ENCODE measurements at regions not wholly inside any gene's neighbourhood (a gene's known extent, or its start where the extent isn't known, plus 50 kb on each side); places are given as distances from the start of the nearest gene placed in this dataset.

DNA sequence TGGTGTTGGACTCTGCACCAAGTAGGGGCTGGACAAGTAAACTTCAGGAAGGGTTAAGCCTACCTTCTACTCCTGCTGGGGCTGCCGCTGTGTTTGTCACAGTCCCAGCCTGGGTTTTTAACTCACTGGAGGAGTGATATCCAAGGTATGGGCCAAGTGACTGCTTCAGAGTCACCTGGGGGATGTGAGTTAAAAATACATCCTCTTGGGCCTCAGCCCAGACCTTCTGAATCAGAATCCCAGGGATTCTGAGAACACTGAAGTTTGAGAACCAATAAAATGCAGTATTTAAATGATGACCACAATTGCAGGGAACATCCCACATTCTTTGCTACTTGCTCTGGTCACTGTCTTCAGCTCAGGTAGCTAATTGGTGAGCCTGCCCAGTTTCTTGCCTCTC, 95.1 kb upstream of the DNAH5 start:
- H3K9me3 Mint-ChIP-seq (ENCODE audit: unreplicated experiment) = no peaks in the 10 kb centered on the region
- TF ChIP-seq, protein P1, sequence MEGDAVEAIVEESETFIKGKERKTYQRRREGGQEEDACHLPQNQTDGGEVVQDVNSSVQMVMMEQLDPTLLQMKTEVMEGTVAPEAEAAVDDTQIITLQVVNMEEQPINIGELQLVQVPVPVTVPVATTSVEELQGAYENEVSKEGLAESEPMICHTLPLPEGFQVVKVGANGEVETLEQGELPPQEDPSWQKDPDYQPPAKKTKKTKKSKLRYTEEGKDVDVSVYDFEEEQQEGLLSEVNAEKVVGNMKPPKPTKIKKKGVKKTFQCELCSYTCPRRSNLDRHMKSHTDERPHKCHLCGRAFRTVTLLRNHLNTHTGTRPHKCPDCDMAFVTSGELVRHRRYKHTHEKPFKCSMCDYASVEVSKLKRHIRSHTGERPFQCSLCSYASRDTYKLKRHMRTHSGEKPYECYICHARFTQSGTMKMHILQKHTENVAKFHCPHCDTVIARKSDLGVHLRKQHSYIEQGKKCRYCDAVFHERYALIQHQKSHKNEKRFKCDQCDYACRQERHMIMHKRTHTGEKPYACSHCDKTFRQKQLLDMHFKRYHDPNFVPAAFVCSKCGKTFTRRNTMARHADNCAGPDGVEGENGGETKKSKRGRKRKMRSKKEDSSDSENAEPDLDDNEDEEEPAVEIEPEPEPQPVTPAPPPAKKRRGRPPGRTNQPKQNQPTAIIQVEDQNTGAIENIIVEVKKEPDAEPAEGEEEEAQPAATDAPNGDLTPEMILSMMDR (IDR thresholded peaks at IDR 0.05) = no peak
- H3K27ac Mint-ChIP-seq (ENCODE audit: unreplicated experiment) = peak overlapping the region; percentile 96

DNA sequence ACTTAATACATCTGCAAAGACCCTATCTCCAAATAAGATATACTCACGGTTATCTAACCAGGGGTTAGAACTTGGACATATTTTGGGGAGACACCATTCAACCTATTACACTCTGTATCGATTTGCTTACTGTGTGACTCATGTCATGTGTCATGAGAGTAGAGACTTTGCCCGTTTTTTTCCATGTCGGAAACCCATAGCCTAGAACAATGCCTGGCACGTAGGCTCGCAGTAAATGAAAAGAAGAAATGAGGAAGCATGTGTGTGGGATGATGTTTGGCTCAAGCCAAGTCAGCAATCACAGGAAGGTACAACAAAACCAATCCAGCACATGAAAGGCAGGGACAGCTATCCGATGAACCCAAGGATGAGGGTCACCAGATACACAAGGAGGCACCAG, 94.6 kb upstream of the DNAH5 start:
- TF ChIP-seq, protein P1 (IDR thresholded peaks at IDR 0.05) = no peak
- Mint-ChIP-seq H3K4me1 (ENCODE audit: unreplicated experiment) (peaks cover 64% of the 10 kb centered on the region), H3K27ac (ENCODE audit: unreplicated experiment) (peak overlapping the region; percentile 96), H3K4me3 (ENCODE audit: unreplicated experiment) (no peak overlapping the region), H3K27me3 (ENCODE audit: unreplicated experiment) (no peaks in the 10 kb centered on the region), H3K9me3 (ENCODE audit: unreplicated experiment) (no peaks in the 10 kb centered on the region), H3K36me3 (ENCODE audit: unreplicated experiment) (no peaks in the 10 kb centered on the region)
- no peak for DNase-seq (ENCODE audit: extremely low spot score, unreplicated experiment)

More for the DNA sequence above, 95.1 kb upstream of the DNAH5 start:
- Mint-ChIP-seq H3K36me3 (ENCODE audit: unreplicated experiment) (no peaks in the 10 kb centered on the region), H3K4me3 (ENCODE audit: unreplicated experiment) (no peak overlapping the region), H3K27me3 (ENCODE audit: unreplicated experiment) (no peaks in the 10 kb centered on the region), H3K4me1 (ENCODE audit: unreplicated experiment) (peaks cover 59% of the 10 kb centered on the region)
- DNase-seq (ENCODE audit: extremely low spot score, unreplicated experiment) = no peak

DNA sequence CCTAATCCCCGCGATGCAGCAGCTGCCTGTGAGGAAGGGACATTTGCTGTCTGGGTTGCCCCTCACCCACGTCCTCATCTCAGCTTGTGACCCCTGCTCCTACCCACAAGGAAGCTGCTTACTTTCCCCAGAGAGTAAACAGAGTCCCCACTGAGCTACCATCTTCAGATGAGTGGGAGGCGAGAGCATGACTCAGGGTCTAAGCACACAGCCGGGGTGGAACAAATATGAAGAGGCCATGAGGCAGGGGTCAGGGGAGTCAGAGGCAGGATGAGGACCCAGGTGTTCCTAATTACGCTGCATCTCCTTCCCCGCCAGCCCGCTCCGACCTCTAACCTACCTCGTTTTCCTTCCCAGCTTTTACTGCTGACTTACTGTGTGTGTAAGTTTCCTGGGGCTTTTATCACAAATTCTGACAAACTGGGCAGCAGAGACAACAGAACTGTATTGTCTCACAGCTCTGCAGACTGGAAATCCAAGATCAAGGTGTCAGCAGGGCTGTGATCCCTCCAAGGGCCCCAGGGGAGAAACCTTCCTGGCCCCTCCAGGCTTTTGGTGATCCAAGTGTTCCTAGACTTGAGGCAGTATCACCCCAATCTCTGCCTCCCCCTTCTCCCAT, 94.0 kb upstream of the DNAH5 start:
- peak overlapping the region; percentile 96 for H3K27ac Mint-ChIP-seq (ENCODE audit: unreplicated experiment)
- H3K4me1 Mint-ChIP-seq (ENCODE audit: unreplicated experiment) = peaks cover 66% of the 10 kb centered on the region
- no peaks in the 10 kb centered on the region for H3K36me3 Mint-ChIP-seq (ENCODE audit: unreplicated experiment)
- TF ChIP-seq, protein P1 (IDR thresholded peaks at IDR 0.05) = no peak
- DNase-seq (ENCODE audit: extremely low spot score, unreplicated experiment) = peak; percentile 81
- H3K4me3 Mint-ChIP-seq (ENCODE audit: unreplicated experiment) = no peak overlapping the region
- no peaks in the 10 kb centered on the region for H3K9me3 Mint-ChIP-seq (ENCODE audit: unreplicated experiment)
- no peaks in the 10 kb centered on the region for H3K27me3 Mint-ChIP-seq (ENCODE audit: unreplicated experiment)

DNA sequence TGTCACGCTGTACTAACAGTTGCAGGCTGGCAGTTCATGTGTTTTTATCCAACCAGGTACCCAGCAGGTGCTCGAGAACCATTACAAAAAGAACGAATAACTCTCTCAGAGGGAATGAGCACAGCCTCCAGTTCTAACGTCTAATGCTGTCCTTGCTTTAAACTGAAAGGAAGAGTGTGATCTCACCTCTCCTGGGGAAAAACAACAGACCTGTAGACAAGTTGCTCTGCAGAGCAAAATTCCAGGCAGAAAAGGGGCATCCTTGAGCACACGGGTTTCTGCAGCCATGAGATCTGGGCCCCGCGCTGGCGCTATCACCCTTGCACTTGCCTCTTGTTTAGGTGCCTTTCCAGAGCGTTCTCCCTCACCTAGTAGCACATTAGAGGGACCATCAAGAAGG, 92.5 kb upstream of the DNAH5 start:
- H3K27me3 Mint-ChIP-seq (ENCODE audit: unreplicated experiment) = no peaks in the 10 kb centered on the region
- DNase-seq (ENCODE audit: extremely low spot score, unreplicated experiment) = no peak
- peak overlapping the region; percentile 60 for H3K4me3 Mint-ChIP-seq (ENCODE audit: unreplicated experiment)
- peaks cover 71% of the 10 kb centered on the region for H3K4me1 Mint-ChIP-seq (ENCODE audit: unreplicated experiment)
- H3K27ac Mint-ChIP-seq (ENCODE audit: unreplicated experiment) = peak overlapping the region; percentile 96
- no peaks in the 10 kb centered on the region for H3K36me3 Mint-ChIP-seq (ENCODE audit: unreplicated experiment)
- no peaks in the 10 kb centered on the region for H3K9me3 Mint-ChIP-seq (ENCODE audit: unreplicated experiment)
- TF ChIP-seq, protein P1 (IDR thresholded peaks at IDR 0.05) = no peak

DNA sequence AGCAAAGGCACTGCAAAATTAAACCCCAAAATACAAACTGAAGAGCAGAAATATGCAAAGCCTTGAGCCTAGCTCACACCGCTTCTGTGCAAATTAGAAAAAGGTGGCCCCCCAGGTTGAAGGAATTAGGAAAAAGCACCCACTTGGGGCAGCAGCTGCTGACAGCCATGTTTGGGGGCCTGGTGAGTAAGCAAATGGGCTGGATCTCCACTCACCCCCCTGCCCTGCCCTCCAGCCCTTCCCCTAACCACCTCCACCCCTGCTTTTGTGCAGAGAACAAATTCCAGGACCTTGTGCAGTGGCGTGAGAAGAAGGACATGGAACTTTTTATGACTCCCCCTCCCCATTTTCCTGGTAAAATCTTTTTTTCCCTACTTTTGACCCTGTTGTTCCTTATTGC, 92.0 kb upstream of the DNAH5 start:
- H3K4me1 Mint-ChIP-seq (ENCODE audit: unreplicated experiment) = peaks cover 71% of the 10 kb centered on the region
- no peaks in the 10 kb centered on the region for H3K36me3 Mint-ChIP-seq (ENCODE audit: unreplicated experiment)
- no peaks in the 10 kb centered on the region for H3K27me3 Mint-ChIP-seq (ENCODE audit: unreplicated experiment)
- H3K9me3 Mint-ChIP-seq (ENCODE audit: unreplicated experiment) = no peaks in the 10 kb centered on the region
- peak; percentile 62 for DNase-seq (ENCODE audit: extremely low spot score, unreplicated experiment)
- H3K4me3 Mint-ChIP-seq (ENCODE audit: unreplicated experiment) = peak overlapping the region; percentile 60
- peak overlapping the region; percentile 96 for H3K27ac Mint-ChIP-seq (ENCODE audit: unreplicated experiment)
- TF ChIP-seq, protein P1 (IDR thresholded peaks at IDR 0.05) = no peak
